ENCODE measurements at regions not wholly inside any gene's neighbourhood (a gene's known extent, or its start where the extent isn't known, plus 50 kb on each side); places are given as distances from the start of the nearest gene placed in this dataset.

DNA sequence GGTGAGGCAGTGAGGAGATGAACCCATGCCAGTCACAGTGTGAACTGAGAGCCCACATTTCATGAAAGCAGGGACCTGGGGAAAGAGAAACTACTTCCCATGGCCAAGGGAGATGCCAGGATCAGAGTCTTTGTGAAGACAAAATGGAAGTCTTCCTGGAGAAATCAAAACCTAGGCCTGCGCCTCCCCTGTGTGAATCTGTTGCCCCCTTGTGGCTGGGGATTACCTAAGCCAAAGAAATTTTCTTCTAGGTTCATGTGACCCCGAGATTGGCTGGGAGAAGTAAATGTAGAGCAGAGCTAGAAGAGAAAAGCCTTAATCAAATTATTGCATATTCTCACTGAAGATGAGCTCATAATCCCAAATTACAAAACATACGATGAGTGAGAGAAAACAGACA is 1075.3 kb downstream of the TBC1D22A start:
- DNase-seq (ENCODE audit: low read depth): no peak
- TF ChIP-seq, protein P1, sequence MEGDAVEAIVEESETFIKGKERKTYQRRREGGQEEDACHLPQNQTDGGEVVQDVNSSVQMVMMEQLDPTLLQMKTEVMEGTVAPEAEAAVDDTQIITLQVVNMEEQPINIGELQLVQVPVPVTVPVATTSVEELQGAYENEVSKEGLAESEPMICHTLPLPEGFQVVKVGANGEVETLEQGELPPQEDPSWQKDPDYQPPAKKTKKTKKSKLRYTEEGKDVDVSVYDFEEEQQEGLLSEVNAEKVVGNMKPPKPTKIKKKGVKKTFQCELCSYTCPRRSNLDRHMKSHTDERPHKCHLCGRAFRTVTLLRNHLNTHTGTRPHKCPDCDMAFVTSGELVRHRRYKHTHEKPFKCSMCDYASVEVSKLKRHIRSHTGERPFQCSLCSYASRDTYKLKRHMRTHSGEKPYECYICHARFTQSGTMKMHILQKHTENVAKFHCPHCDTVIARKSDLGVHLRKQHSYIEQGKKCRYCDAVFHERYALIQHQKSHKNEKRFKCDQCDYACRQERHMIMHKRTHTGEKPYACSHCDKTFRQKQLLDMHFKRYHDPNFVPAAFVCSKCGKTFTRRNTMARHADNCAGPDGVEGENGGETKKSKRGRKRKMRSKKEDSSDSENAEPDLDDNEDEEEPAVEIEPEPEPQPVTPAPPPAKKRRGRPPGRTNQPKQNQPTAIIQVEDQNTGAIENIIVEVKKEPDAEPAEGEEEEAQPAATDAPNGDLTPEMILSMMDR (IDR thresholded peaks at IDR 0.05; ENCODE audit: control insufficient read depth, insufficient read depth, low read depth, low read length, missing control alignments): peak; percentile 22
- no peak overlapping the region for H3K4me3 ChIP-seq (ENCODE audit: control insufficient read depth, low read depth, low read length)

DNA sequence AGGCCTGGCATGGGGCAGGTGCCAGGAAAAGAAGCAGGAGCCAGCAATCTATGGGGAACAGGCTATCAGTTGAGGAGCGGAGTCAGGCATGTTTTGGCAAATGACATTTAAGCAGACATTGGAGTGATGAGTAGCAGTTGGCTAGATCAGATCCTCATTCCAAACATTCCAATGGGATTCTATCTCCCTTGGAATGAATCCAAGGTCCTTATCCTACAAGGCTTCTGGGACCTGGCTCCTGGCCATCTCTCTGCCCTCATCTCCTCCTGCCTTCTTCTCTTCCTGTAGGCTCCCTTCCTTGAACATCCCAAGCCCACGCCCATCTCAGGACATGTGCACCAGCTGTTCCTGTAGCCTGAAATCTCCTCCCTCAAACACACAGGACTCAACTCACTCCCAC is 1074.5 kb downstream of the TBC1D22A start:
- TF ChIP-seq, protein P1 (IDR thresholded peaks at IDR 0.05; ENCODE audit: control insufficient read depth, insufficient read depth, low read depth, low read length, missing control alignments): no peak
- no peak overlapping the region for H3K4me3 ChIP-seq (ENCODE audit: control insufficient read depth, low read depth, low read length)
- no peak for DNase-seq (ENCODE audit: low read depth)

DNA sequence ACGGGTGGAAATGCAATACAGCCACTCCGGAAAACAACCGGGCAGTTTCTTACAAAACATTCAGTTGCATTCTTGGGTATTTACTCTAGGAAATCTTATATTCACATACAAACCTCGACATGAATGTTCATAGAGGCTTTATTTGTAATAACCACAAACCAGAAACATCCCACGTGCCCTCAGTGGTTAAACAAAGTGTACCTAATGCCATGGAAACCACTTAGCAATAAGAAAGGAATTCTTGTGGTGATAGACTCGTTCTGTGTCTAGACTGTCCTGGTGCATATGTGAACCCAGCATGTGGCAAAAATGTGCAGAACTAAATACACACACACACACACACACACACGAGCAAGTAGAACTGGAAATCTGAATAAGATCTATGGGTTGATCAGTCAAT is 1073.3 kb downstream of the TBC1D22A start:
- TF ChIP-seq, protein P1 (IDR thresholded peaks at IDR 0.05; ENCODE audit: control insufficient read depth, insufficient read depth, low read depth, low read length, missing control alignments): no peak
- DNase-seq (ENCODE audit: low read depth): peak; percentile 14
- H3K4me3 ChIP-seq (ENCODE audit: control insufficient read depth, low read depth, low read length): no peak overlapping the region

DNA sequence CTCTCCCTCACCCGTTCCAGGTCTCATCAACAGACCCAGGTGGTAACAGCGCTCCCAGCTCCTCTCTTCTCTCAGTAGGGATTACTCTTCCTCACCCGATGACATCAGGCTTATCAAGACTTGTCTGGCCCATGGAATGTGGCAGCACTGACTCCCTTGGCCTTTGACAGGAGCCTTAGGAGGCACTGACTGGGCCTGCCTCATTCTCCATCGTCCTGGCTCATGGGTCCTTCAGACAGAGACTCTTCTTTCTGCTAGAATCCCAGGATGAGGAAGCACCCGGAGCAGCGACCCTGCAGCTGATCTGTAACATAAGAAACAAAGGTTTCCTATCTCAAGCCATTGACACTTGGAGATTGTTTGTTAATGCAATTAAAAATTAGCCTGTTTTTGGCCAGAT is 1063.6 kb downstream of the TBC1D22A start:
- TF ChIP-seq, protein P1 (IDR thresholded peaks at IDR 0.05; ENCODE audit: control insufficient read depth, insufficient read depth, low read depth, low read length, missing control alignments): no peak
- no peak for DNase-seq (ENCODE audit: low read depth)
- H3K4me3 ChIP-seq (ENCODE audit: control insufficient read depth, low read depth, low read length): no peak overlapping the region

DNA sequence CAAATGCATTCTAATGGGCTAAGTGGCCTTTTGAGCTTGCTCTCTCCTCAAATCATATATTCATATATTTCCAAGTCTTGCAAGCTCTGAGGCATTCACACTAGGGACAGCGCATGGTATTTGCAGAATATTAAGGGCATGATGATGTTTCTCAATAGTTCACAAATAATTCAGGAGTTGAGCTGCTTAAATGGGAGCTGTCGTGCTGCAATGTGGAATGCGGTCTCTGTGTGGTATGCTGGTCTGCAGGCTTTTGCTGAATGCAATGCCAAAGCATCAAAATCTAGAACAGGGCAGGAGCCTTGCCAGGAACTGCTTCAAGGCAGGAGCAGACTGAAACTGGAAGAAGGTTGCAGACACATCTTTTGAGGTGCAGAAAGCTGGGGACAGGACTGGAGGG is 1060.0 kb downstream of the TBC1D22A start:
- DNase-seq (ENCODE audit: low read depth): no peak
- H3K4me3 ChIP-seq (ENCODE audit: control insufficient read depth, low read depth, low read length): no peak overlapping the region
- TF ChIP-seq, protein P1 (IDR thresholded peaks at IDR 0.05; ENCODE audit: control insufficient read depth, insufficient read depth, low read depth, low read length, missing control alignments): no peak

DNA sequence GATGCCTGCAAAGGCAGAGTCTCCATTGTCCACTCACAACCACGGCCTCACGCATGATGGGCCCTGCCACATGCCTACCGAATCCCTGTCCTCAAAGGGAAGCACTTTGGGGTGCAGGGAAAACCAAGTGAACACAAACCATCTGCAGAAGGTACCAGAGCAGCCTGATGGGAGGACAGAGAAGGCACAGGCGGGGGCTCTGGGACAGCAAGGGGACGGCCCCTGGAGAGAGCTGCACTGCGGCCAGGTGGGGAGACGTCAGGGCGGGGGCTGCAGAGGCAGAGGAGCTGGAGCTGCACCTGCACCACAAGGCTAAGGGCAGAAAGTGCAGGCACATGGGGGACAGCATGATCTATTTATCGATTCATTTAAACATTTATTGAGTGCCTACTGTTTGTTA is 1056.0 kb downstream of the TBC1D22A start:
- no peak overlapping the region for H3K4me3 ChIP-seq (ENCODE audit: control insufficient read depth, low read depth, low read length)
- TF ChIP-seq, protein P1 (IDR thresholded peaks at IDR 0.05; ENCODE audit: control insufficient read depth, insufficient read depth, low read depth, low read length, missing control alignments): no peak
- DNase-seq (ENCODE audit: low read depth): no peak

DNA sequence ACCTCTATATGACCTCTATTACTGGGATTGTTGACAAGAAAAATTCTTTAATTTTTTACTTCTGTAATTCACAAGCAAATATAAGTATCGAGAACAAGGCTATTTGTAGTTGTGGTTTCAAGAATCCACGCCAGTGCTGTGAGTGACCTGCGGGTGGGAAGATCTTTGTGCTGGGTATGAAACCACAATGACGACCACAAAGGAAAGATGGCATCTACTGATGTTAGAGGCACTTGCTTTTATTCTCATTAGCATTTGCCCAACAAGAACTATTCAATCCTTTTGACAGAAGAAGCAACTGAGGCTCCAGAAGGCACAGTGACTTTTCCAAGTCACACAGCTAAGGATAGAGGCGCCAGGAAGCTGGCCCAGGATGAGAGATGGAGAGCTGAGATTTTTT is 1054.9 kb downstream of the TBC1D22A start:
- no peak overlapping the region for H3K4me3 ChIP-seq (ENCODE audit: control insufficient read depth, low read depth, low read length)
- TF ChIP-seq, protein P1 (IDR thresholded peaks at IDR 0.05; ENCODE audit: control insufficient read depth, insufficient read depth, low read depth, low read length, missing control alignments): no peak
- DNase-seq (ENCODE audit: low read depth): no peak

Measured in AG09309 (cell line).